ENCODE measurements at regions not wholly inside any gene's neighbourhood (a gene's known extent, or its start where the extent isn't known, plus 50 kb on each side); places are given as distances from the start of the nearest gene placed in this dataset.

- Histone ChIP-seq H3K27ac (ENCODE audit: low read length) (no peak overlapping the region), H3K9me3 (ENCODE audit: low read length) (no peaks in the 10 kb centered on the region), H3K4me3 (ENCODE audit: low read length) (no peak overlapping the region), H3F3A (ENCODE audit: insufficient read depth, low read length, poor library complexity, severe bottlenecking) (no peaks in the 10 kb centered on the region), H3K9me2 (ENCODE audit: insufficient read depth, low read length) (no peaks in the 10 kb centered on the region), H3K79me2 (replicated peaks; ENCODE audit: insufficient read depth, low read length) (no peaks in the 10 kb centered on the region), H3K27me3 (ENCODE audit: insufficient read depth, low read depth, low read length) (no peaks in the 10 kb centered on the region), H2AFZ (ENCODE audit: low read depth, low read length) (no peak overlapping the region), H3K36me3 (ENCODE audit: insufficient read depth, low read length) (no peaks in the 10 kb centered on the region), H3K4me2 (ENCODE audit: low read length) (no peak overlapping the region), H4K20me1 (ENCODE audit: insufficient read depth) (no peaks in the 10 kb centered on the region), H3K9ac (ENCODE audit: low read length) (no peak overlapping the region)
- no peak for TF ChIP-seq TAF1 (IDR thresholded peaks at IDR 0.05; ENCODE audit: low read depth)
- TF ChIP-seq REST (IDR thresholded peaks at IDR 0.05; ENCODE audit: borderline replicate concordance), result no peak
- no peak for TF ChIP-seq EP300 (conservative IDR thresholded peaks at IDR 0.05; ENCODE audit: poor library complexity, severe bottlenecking)
- no peak for TF ChIP-seq EZH2 (IDR thresholded peaks at IDR 0.05; ENCODE audit: borderline replicate concordance, insufficient read depth, low read length, poor library complexity, severe bottlenecking)
- TF ChIP-seq SMC3 (conservative IDR thresholded peaks at IDR 0.05; ENCODE audit: poor library complexity), result no peak
- TF ChIP-seq RAD21 (conservative IDR thresholded peaks at IDR 0.05), result no peak
- no peak for TF ChIP-seq MXI1 (conservative IDR thresholded peaks at IDR 0.05; ENCODE audit: poor library complexity, severe bottlenecking)
- no peak for TF ChIP-seq POLR2AphosphoS5 (IDR thresholded peaks at IDR 0.05)
- TF ChIP-seq, protein P1, sequence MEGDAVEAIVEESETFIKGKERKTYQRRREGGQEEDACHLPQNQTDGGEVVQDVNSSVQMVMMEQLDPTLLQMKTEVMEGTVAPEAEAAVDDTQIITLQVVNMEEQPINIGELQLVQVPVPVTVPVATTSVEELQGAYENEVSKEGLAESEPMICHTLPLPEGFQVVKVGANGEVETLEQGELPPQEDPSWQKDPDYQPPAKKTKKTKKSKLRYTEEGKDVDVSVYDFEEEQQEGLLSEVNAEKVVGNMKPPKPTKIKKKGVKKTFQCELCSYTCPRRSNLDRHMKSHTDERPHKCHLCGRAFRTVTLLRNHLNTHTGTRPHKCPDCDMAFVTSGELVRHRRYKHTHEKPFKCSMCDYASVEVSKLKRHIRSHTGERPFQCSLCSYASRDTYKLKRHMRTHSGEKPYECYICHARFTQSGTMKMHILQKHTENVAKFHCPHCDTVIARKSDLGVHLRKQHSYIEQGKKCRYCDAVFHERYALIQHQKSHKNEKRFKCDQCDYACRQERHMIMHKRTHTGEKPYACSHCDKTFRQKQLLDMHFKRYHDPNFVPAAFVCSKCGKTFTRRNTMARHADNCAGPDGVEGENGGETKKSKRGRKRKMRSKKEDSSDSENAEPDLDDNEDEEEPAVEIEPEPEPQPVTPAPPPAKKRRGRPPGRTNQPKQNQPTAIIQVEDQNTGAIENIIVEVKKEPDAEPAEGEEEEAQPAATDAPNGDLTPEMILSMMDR (IDR thresholded peaks at IDR 0.05; ENCODE audit: poor library complexity, severe bottlenecking), result no peak
Observed at GRCh38 chr3:180282386-180282785, 245.6 kb upstream of the PEX5L start.

DNA sequence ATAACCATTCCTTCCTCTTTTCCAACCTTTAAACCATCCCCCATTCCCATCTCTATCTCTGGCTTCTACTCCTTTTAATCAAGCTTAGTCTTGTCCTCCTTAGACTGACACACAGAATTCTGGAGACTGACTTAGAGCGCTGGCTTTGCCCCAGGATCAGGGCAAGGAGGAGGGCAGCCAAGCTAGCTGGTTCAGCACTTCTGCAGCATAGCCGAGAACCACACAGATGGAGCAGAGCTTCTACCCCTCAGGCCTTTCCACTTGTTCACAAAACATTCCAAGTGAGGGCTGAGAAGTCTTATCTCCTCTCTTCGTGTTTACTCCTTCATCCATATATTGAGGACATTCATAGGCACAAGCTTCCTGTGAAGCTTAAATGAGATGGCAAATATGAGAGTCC, 246.5 kb upstream of the PEX5L start:
- H3K27ac ChIP-seq (ENCODE audit: low read length), result no peak overlapping the region
- no peak for TF ChIP-seq POLR2AphosphoS5 (IDR thresholded peaks at IDR 0.05)
- TF ChIP-seq TAF1 (IDR thresholded peaks at IDR 0.05; ENCODE audit: low read depth), result no peak
- TF ChIP-seq EP300 (conservative IDR thresholded peaks at IDR 0.05; ENCODE audit: poor library complexity, severe bottlenecking), result no peak
- no peak for TF ChIP-seq MXI1 (conservative IDR thresholded peaks at IDR 0.05; ENCODE audit: poor library complexity, severe bottlenecking)
- TF ChIP-seq RAD21 (conservative IDR thresholded peaks at IDR 0.05), result no peak
- TF ChIP-seq REST (IDR thresholded peaks at IDR 0.05; ENCODE audit: borderline replicate concordance), result no peak
- no peak for TF ChIP-seq EZH2 (IDR thresholded peaks at IDR 0.05; ENCODE audit: borderline replicate concordance, insufficient read depth, low read length, poor library complexity, severe bottlenecking)
- no peak for TF ChIP-seq SMC3 (conservative IDR thresholded peaks at IDR 0.05; ENCODE audit: poor library complexity)
- TF ChIP-seq, protein P1 (IDR thresholded peaks at IDR 0.05; ENCODE audit: poor library complexity, severe bottlenecking), result no peak
- no peaks in the 10 kb centered on the region for H3F3A ChIP-seq (ENCODE audit: insufficient read depth, low read length, poor library complexity, severe bottlenecking)
- no peaks in the 10 kb centered on the region for H4K20me1 ChIP-seq (ENCODE audit: insufficient read depth)
- no peaks in the 10 kb centered on the region for H3K36me3 ChIP-seq (ENCODE audit: insufficient read depth, low read length)
- no peak overlapping the region for H3K4me3 ChIP-seq (ENCODE audit: low read length)
- H3K27me3 ChIP-seq (ENCODE audit: insufficient read depth, low read depth, low read length), result no peaks in the 10 kb centered on the region
- H3K9me2 ChIP-seq (ENCODE audit: insufficient read depth, low read length), result no peaks in the 10 kb centered on the region
- no peak overlapping the region for H3K9ac ChIP-seq (ENCODE audit: low read length)
- H3K79me2 ChIP-seq (replicated peaks; ENCODE audit: insufficient read depth, low read length), result no peaks in the 10 kb centered on the region
- H3K4me2 ChIP-seq (ENCODE audit: low read length), result no peak overlapping the region
- H2AFZ ChIP-seq (ENCODE audit: low read depth, low read length), result no peak overlapping the region
- H3K9me3 ChIP-seq (ENCODE audit: low read length), result no peaks in the 10 kb centered on the region
